Hippocampal formation (tissue), 2 donors: ENCODE measurements at regions not wholly inside any gene's neighbourhood (a gene's known extent, or its start where the extent isn't known, plus 50 kb on each side); places are given as distances from the start of the nearest gene placed in this dataset.
A peak's percentile ranks its signal among the peaks of the same experiment; 100 is the strongest.
"Not testable (repeated sequence)": the region's sequence is repeated elsewhere in the genome, so short reads cannot be mapped to it uniquely, and the experiment has no call there.

Experiments
- DNase-seq, 2 donors: peaks; one replicate each; lab custom pipeline; 2025; lab: John Stamatoyannopoulos, UW

GRCh38 chr1:221573756-221574155 lies 168.1 kb downstream of the DUSP10 start:
- DNase-seq: no peak

GRCh38 chr1:221574529-221574928 lies 167.4 kb downstream of the DUSP10 start:
- DNase-seq: no peak

- DNase-seq: no peak
These were observed 166.3 kb downstream of the DUSP10 start for GRCh38 chr1:221575605-221576004.

GRCh38 chr1:221576268-221576667 lies 165.6 kb downstream of the DUSP10 start:
- no peak for DNase-seq

- no peak for DNase-seq
These were observed 158.4 kb downstream of the DUSP10 start for GRCh38 chr1:221583465-221583864.

- DNase-seq: not testable (repeated sequence)
These were observed 154.9 kb downstream of the DUSP10 start for GRCh38 chr1:221587013-221587412.

- not testable (repeated sequence) for DNase-seq
These were observed 150.6 kb downstream of the DUSP10 start for GRCh38 chr1:221591250-221591649.

- no peak for DNase-seq
These were observed 147.3 kb downstream of the DUSP10 start for GRCh38 chr1:221594576-221594975.

GRCh38 chr1:221598122-221598521 lies 143.8 kb downstream of the DUSP10 start:
- peak in 1 of 2 donors; percentile 58 for DNase-seq

- no peak for DNase-seq
These were observed 140.7 kb downstream of the DUSP10 start for GRCh38 chr1:221601166-221601565.

- DNase-seq: no peak
These were observed 139.1 kb downstream of the DUSP10 start for GRCh38 chr1:221602830-221603229.

GRCh38 chr1:221604390-221604789 lies 137.5 kb downstream of the DUSP10 start:
- not testable (repeated sequence) for DNase-seq

- no peak for DNase-seq
These were observed 136.9 kb downstream of the DUSP10 start for GRCh38 chr1:221604948-221605347.

GRCh38 chr1:221605569-221605968 lies 136.3 kb downstream of the DUSP10 start:
- DNase-seq: no peak

- no peak for DNase-seq
These were observed 135.6 kb downstream of the DUSP10 start for GRCh38 chr1:221606256-221606655.

GRCh38 chr1:221608835-221609320 lies 133.0 kb downstream of the DUSP10 start:
- no peak for DNase-seq

GRCh38 chr1:221611656-221612046 lies 130.2 kb downstream of the DUSP10 start:
- no peak for DNase-seq

- no peak for DNase-seq
These were observed 129.7 kb downstream of the DUSP10 start for GRCh38 chr1:221612047-221612777.

- DNase-seq: no peak
These were observed 121.2 kb downstream of the DUSP10 start for GRCh38 chr1:221620437-221621384.

GRCh38 chr1:221621683-221622082 lies 120.2 kb downstream of the DUSP10 start:
- DNase-seq: no peak

GRCh38 chr1:221622389-221622788 lies 119.5 kb downstream of the DUSP10 start:
- DNase-seq: no peak

- DNase-seq: no peak
These were observed 116.9 kb downstream of the DUSP10 start for GRCh38 chr1:221625026-221625425.

- DNase-seq: no peak
These were observed 115.8 kb downstream of the DUSP10 start for GRCh38 chr1:221626041-221626440.
